ENCODE measurements at regions not wholly inside any gene's neighbourhood (a gene's known extent, or its start where the extent isn't known, plus 50 kb on each side); places are given as distances from the start of the nearest gene placed in this dataset.

DNA sequence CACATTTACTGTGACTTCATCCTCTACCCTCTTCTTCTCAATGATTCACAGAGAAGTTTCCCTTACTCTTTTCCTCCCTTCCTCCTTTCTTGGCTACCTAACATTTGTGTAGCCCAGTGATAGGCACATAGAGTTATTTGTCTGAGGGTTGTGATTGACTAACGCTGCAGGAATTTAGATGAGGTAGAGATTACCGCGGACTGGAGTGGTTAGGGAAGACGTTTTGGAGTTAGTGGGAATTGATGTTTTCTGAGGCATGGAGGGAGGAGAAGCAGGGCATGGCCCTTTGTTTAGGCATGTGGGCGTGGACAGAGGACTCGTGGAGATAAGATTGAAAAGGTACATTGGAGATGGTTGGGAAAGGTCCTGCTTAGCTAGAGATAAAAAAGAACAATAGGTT lies 246.7 kb downstream of the GPAT3 start:
- H3K4me3 ChIP-seq: no peak overlapping the region
- H3K9me3 ChIP-seq: no peaks in the 10 kb centered on the region
- no peak for DNase-seq
- H3K36me3 ChIP-seq: no peaks in the 10 kb centered on the region
- H3K27ac ChIP-seq: no peak overlapping the region
- TF ChIP-seq, protein P1, sequence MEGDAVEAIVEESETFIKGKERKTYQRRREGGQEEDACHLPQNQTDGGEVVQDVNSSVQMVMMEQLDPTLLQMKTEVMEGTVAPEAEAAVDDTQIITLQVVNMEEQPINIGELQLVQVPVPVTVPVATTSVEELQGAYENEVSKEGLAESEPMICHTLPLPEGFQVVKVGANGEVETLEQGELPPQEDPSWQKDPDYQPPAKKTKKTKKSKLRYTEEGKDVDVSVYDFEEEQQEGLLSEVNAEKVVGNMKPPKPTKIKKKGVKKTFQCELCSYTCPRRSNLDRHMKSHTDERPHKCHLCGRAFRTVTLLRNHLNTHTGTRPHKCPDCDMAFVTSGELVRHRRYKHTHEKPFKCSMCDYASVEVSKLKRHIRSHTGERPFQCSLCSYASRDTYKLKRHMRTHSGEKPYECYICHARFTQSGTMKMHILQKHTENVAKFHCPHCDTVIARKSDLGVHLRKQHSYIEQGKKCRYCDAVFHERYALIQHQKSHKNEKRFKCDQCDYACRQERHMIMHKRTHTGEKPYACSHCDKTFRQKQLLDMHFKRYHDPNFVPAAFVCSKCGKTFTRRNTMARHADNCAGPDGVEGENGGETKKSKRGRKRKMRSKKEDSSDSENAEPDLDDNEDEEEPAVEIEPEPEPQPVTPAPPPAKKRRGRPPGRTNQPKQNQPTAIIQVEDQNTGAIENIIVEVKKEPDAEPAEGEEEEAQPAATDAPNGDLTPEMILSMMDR (IDR thresholded peaks at IDR 0.05): no peak
- no peaks in the 10 kb centered on the region for H3K27me3 ChIP-seq
- H3K4me1 ChIP-seq: no peaks in the 10 kb centered on the region
- intact Hi-C loops (cut with DNase I; ENCODE audit: low total_unique reads): no loop called here

DNA sequence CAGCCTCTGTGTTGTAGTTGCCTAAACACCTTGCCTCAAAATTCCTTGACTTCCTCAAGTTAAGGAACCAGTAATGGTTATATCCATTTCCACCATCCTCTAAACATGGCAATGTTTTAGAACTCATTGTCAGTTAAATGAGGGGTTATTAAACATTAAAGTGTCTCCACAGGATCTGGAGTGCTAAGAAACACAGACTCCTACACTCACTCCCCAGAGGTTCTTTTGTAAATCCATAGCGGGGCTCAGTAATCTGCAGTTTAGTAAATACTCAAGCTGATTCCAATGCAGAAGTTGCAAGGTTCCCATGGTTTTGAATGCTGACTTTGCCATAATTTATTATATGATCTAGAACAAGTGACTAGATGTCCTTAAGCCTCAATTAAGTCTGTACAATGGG lies 245.5 kb downstream of the GPAT3 start:
- Histone ChIP-seq H3K27me3 (no peaks in the 10 kb centered on the region), H3K36me3 (no peaks in the 10 kb centered on the region), H3K4me1 (no peaks in the 10 kb centered on the region), H3K9me3 (no peaks in the 10 kb centered on the region), H3K27ac (no peak overlapping the region), H3K4me3 (no peak overlapping the region)
- TF ChIP-seq, protein P1 (IDR thresholded peaks at IDR 0.05): no peak
- no peak for DNase-seq
- intact Hi-C loops (cut with DNase I; ENCODE audit: low total_unique reads): no loop called here

DNA sequence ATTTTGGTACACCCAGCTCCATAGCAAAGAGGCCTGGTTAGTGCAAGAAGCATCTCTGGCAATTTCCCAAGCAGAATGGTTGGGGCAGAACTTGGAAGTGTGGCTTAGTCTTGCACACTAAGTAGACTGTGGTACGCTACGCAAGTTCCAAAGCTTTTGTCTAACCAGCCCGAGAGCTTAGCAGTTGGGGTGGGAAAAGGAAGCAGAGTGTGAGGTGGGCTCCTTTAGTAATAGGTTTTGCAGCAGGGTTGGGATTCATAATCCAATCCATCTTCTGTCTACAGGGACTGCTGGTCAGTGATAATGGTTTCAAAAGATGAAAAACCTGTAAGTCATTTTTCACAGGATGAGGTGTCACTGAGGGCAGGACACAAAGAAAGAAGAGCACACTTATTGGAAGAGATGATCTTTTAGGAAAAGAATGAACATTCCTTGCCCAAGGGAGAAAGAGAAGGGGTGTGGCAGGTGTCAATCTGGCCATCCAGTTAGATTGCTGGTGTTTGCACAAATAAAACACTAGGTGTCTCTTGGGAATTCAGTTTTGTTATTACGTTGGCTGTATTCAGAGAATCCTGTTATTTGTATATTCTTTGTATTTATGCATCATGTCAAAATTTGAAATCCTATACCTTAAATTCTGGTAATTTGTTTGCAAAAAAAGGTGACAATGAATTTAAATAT lies 244.3 kb downstream of the GPAT3 start:
- H3K36me3 ChIP-seq: no peaks in the 10 kb centered on the region
- no peak overlapping the region for H3K27ac ChIP-seq
- intact Hi-C loops (cut with DNase I; ENCODE audit: low total_unique reads): no loop called here
- H3K27me3 ChIP-seq: no peaks in the 10 kb centered on the region
- H3K4me1 ChIP-seq: no peaks in the 10 kb centered on the region
- no peak for DNase-seq
- TF ChIP-seq, protein P1 (IDR thresholded peaks at IDR 0.05): no peak
- H3K4me3 ChIP-seq: no peak overlapping the region
- no peaks in the 10 kb centered on the region for H3K9me3 ChIP-seq

DNA sequence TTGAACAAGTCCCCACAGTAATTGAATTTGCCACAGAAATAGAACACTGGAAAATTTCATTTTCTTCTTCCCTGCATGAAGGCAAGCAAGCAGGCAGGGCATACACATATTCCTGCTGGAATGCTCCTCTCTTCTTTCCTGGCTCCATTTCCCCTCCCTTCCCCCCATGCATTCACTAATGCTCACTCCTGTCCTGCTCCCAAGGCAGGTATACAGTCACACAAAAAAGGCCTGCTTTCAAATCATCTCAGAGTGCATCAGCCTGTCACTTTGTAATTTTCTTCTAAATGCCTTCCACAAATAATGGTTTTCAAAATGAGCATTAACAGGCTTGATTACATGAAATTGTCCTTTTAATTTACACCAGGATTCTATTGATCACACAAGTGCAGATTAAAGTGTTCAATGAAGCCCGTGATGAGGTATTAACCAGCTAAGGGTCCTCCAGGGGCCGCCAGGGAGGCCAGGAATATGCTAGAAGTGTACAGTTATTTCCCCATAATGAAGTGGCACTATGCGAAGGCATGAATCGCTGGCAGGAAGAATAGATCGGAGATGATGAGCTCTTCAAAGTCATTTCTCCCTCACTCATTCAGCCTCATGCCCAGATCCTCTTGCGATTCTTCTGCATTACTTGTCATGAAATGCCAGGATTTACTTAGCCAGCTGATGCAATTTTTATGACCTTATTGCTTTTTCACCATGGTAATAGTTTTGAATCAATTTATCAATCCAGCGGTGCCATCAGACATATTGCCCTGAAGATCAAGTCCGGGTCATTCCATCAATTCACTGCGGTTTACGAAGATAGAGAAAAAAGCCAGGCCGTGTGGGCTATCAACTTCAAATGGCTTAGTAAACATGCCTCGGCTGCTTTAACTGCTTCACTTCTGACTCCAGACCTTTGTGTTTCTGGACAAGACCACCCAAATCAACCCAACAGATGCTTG lies 243.5 kb downstream of the GPAT3 start:
- H3K4me1 ChIP-seq: no peaks in the 10 kb centered on the region
- TF ChIP-seq, protein P1 (IDR thresholded peaks at IDR 0.05): no peak
- no peaks in the 10 kb centered on the region for H3K27me3 ChIP-seq
- H3K4me3 ChIP-seq: no peak overlapping the region
- H3K36me3 ChIP-seq: no peaks in the 10 kb centered on the region
- intact Hi-C loops (cut with DNase I; ENCODE audit: low total_unique reads): no loop called here
- DNase-seq: no peak
- no peaks in the 10 kb centered on the region for H3K9me3 ChIP-seq
- H3K27ac ChIP-seq: no peak overlapping the region

DNA sequence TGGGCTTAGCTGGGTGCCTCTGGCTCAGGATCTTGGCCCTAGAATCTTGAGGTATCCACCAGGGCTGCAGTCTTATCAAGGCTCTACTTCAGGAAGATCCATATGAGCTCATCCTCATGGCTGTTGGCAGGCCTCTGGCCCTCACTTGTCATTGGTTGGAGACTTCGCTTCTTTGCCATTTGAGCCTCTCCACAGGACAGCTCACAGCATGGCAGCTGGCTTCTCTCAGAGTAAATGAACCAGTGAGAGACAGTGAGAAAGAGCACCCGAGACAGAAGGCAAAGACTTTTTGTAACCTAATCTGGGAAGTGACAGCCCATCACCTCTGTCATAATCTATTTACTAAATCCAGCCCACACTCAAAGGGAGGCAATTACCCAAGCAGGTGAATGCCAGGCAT lies 236.8 kb downstream of the GPAT3 start:
- Histone ChIP-seq H3K9me3 (no peaks in the 10 kb centered on the region), H3K36me3 (no peaks in the 10 kb centered on the region), H3K4me1 (no peaks in the 10 kb centered on the region), H3K27me3 (no peaks in the 10 kb centered on the region), H3K27ac (no peak overlapping the region), H3K4me3 (no peak overlapping the region)
- DNase-seq: no peak
- intact Hi-C loops (cut with DNase I; ENCODE audit: low total_unique reads): no loop called here
- TF ChIP-seq, protein P1 (IDR thresholded peaks at IDR 0.05): no peak
